Stimulated activated CD4-positive, alpha-beta T cell treated with anti-CD3 and anti-CD28 coated beads, Interleukin-1b, Interleukin-23, amount 100 ng/mL, for 1 hour (primary cell): ENCODE measurements at regions not wholly inside any gene's neighbourhood (a gene's known extent, or its start where the extent isn't known, plus 50 kb on each side); places are given as distances from the start of the nearest gene placed in this dataset.

Experiments
- DNase-seq, 2 donors: peaks; one replicate each; pipeline ENCODE4 v3.0.0-alpha.2; 2020; ENCODE audit warnings: low read depth in 2 of 2

DNA sequence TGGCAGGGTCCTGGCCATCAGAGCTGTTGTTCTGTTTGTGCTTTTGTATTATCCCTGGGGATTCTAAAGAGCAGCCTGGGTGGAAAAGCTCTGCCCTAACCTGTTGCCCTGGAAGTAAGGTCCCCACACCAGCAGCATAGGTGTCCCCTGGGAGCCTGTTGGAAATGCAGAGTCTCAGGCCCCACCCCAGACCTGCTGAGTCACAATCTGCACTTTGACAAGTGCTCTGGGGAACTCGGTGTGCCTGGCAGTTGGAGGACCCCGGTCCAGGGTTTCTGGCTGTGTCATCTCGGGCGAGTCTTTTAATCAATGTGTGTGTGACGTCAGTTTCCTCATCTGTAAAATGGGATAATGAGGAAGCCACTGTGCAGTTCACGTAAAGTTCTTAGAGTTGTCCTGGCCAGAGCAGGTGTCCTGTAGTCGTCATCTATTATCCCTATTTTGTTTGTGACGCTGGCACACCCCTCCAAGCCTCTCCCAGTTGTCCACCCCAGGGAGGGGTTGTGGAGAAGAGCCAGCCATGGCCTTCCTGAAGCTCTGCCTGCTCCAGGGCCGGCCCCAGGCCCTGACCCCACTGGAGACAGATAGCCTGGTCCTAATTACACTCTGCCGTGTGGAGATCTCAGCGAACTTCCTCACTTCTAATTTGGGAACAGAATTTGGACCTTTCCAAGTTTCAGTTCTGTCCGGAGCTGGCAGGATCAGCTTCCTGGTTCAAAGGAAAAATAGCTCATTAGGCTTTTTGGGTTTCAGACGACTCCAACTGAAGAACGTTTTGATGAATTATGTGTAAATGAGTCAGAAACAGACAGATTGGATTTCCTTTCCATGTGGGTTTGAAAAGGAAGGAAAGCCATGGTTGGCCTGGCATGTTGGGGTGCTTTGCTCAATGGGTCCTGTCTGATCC is 295.7 kb upstream of the FOXF1 start:
- DNase-seq, result no peak

DNA sequence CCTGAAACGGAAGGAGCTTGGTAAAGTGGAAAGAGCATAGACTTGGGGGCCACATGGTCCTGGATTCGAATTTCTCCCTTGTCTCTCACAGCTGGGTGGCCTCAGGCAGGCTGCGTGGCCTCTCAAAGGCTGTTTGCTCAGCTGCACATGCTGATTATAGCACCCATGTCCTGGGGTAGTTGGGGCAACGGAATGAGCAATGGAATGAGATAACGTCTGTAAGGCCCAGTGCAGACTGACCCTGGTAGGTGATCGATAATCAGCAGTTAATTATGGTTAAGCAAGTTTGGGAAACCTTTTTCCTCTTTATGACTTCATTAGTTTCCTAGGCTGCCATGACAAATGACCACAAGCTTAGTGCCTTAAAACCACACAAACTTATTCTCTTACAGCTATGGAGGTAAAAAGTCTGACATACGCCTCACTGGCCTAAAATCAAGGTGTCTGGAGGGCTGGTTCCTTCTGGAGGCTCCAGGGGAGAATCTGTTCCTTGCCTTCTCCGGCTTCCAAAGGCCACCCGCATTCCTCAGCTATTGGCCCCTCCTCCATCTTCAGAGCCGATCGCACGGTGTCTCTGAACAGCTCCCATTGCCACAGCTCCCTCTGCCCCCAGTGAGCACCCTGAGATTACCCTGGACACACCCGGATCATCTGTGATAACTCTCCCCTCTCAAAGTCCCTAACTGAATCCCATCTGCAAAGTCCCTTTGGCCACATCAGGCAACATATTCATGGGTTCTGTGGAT is 294.9 kb upstream of the FOXF1 start:
- DNase-seq, result no peak

DNA sequence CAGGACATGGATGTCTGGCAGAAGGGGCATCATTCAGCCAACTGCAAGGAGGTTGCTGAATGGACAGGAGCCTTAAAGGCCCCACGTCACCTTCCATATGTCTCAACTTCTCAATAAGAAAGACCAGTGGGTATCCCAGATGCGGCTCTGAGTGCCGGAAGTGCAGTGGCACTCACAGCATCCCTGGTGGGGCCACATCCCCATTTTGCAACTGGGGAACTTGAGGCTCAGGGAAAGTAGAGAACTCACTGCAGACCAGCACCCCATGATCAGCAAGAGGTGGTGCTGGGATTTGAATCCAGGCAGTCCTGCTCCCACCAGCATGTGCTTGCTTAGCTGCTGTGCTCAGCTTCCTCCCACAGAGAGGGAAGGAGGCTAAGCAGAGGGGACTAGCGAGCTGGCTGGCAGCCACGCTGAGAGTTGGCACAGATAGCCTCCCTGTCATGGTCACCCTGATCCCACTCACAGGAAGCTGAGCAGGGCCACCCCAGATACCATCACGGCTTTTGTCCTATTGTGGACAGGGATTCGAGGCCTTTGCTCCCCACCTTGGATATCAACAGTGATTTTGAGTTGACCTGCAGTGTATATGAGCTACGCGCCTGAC is 294.2 kb upstream of the FOXF1 start:
- no peak for DNase-seq

- DNase-seq, result no peak
Observed at GRCh38 chr16:86216591-86216990, 293.7 kb upstream of the FOXF1 start.

DNA sequence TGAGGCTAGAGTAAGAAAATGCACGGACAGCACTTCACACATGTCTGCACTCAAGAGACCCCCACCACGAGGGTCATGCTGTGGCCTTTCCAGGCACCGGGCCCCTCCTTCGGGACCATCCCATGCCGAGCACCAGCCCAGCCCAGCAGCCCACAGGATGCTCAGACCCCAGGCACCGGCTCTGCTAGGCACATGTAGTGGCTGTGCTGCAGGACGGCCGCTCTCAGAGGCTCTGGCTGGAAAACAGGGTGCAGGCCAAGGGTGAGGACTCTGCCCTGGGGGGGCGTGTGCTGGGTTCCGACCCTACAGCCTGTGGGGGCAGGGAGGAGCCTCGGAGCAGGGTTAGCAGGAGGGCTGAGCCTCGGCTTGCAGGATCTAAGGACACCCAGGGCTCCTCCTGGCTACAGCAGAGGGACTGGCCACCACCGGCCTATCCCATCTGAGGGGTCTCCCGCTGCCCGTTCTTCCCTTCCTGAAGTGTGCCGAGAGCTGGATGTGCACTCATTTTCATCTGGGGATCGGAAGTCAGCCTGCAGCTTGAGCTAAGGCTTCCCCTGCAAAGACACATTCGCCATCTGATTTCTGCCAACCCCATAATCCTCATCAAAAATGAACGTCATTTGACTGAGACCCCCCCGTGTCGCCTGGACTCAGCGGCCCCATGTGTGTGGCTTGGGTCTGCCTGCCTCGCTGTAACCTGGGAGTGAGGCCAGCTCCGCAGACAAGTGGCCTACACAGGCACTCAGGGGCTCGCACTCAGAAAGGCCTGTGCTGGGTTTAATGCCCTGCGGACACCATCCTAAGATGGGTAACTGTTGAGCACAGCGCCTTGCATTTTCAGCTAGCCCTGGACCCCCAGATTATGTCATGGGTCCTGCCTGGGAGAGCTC is 293.1 kb upstream of the FOXF1 start:
- no peak for DNase-seq

DNA sequence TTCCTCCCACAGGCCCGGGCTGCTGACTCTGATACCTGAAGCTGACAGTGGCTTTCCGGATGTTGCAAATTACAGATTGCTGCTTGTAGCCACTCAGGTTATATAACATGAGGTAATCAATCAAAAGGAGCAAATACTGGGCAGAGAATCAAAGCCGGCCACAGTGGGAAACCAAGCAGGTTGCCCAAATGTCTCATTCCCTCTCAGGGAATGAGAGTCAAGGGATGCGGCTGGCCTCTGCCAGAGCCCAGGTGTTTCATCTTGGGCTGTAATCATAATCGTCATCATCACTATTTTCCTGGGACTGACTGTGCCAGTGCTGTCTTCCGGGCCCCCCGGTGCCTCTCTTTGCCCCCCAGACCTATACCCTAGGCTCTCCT is 292.4 kb upstream of the FOXF1 start:
- no peak for DNase-seq

GRCh38 chr16:86218479-86219170 is 291.7 kb upstream of the FOXF1 start:
- no peak for DNase-seq

DNA sequence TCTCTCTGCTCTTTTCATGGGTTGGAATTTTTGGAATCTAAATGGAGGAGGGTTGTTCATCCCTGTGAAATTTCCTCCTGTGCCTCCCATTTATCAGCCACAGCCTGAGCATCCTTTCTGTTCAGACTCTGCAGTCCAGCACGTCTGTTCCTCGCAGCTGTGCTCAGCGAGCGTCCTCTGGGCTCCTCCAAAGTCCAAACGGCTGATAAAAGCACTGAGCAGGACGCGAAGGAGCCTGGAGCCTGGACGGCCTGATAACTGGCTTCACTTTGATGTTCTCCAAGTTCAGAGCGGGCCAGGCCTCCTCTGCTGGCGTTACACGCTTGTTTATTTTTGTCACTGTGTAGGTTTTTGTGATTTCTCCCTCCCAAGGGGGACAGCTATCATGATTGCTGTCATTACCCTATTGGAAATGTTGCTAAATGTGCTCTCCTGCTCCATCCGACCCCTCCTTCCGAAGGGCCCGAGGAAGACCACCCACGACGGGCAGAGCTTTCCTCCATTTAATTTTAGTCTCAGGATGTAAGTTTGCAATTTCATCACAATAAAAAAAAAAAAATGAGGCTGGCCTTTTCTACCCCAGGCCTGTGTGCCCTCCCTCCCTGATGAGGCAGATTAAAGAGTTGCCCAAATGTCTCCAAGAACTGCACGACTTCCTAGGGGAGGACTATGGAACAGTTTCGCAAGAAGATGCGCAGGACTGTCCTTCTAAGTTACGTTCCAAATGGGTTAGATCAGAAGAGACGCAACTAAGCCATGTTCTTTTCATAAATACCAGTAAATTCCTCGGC is 290.5 kb upstream of the FOXF1 start:
- no peak for DNase-seq

DNA sequence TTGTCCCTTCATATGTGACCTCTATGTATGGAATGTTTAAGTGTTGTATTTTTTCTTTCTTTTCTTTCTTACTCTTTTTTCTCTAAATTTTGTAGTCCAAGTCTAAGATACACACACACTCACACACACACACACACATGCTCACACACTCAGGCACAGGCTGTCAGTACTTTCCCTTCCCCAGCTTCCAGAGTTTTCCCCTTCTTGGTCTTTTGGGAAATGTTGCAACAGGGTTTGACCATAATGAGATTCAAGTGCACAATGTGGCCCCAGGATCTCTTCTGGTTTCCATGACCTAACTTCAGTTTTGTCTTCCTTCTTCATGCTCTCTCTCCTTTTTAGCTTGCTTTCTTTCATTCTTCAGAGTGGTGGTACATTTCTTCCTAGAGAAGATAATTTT is 289.8 kb upstream of the FOXF1 start:
- DNase-seq, result no peak

DNA sequence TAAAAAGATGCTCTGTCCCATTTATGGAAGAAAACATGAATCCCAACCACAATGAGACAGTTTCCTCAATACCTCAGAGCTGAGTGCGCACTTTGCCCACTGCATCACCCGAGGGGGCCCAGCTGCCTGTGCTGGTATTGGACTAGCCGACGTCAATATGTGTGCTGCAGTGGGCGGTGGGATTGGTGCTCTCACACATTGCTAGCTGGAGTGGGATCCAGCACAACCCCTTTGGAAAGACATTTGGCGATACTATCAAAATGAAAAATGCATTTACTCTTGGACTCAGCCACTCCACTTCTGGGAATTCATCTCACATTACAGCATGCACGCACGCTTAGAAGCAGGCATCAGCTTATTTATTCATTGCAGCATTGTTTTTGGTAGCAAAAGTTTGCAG is 289.2 kb upstream of the FOXF1 start:
- no peak for DNase-seq

GRCh38 chr16:86222547-86222946 is 287.8 kb upstream of the FOXF1 start:
- no peak for DNase-seq

DNA sequence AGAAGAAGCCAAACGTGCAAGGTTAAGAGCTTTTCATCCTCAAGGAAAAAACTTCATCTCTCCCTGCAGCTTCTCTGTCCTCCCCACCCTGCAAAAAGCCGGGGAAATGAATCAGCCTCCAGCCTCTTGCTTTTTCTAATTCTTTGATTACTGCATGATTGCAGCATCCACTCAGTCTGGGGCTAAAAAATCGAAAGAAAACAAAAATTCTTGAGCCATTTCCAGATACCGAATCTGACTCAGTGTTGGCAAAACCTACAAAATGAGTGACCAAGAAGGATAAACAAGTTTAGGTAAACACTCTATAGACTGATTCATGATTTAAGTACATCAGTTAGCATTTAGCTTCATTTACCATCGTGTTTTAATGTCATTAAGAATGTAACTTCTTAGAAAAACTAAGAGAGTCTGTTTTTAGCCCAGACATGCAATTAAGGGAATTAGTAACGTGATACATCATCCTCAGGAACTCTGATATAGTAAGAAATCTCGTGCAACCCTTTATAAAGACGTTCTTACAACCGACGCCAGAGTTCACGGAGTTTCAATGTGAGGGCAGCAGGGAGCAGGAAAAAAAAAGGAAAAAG is 287.3 kb upstream of the FOXF1 start:
- DNase-seq, result no peak

DNA sequence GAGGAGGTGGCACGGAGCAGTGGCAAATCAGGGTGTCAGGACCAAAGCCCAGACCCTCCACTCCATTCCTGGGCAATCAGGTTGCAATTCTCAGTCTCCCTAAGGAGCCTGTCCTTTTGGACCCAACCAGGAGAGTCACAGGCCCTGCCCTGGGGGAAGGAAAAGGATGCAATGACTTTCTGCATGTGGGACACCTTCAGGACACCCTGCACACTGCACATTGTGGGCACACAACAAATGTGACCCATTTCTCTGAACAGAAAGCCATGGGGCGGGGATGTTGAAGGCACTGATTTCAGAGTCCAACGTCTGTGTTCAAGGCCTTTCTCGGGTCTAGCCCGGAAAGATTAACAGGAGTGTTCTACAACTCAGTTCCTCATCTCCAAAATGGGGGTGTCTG is 286.2 kb upstream of the FOXF1 start:
- DNase-seq, result no peak

DNA sequence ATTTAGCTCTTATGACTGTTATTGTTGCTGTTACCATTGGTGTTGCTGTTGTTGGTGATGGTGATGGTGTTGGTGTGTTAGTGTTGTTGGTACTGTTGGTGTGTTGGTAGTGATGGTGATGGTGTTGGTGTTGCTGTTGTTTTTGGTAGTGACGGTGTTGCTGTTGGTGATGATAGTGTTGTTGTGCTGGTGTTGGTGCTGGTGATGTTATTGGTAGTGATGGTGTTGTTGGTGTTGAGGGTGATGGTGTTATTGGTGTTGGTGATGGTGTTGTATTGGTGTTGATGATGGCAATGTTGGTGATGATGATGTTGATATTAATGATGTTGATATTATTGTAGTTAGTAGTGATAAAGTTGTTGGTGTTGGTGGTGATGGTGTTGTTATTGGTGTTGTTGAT is 285.7 kb upstream of the FOXF1 start:
- no peak for DNase-seq

DNA sequence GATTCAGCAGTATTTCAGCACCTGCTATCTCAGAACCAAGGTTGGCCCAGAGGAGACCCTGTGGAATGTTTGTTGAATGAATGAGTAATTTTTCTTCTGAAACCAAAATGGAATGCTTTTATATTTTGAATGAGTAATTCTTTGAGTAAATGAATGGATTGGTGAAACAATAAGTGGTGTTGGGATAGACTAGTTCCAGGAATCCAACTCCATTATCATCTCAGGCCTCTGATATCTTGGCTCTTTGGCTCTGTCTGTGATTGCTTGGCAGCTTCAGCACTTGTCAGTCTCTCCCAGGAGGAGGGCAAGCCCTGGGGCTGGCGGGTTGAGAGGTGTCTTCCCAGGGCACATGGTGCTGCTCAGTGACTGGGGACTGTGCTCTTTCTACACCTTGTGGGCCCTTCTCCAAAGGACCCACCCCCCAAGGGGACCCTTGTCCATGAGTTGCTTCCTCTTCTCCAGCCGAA is 284.4 kb upstream of the FOXF1 start:
- no peak for DNase-seq

DNA sequence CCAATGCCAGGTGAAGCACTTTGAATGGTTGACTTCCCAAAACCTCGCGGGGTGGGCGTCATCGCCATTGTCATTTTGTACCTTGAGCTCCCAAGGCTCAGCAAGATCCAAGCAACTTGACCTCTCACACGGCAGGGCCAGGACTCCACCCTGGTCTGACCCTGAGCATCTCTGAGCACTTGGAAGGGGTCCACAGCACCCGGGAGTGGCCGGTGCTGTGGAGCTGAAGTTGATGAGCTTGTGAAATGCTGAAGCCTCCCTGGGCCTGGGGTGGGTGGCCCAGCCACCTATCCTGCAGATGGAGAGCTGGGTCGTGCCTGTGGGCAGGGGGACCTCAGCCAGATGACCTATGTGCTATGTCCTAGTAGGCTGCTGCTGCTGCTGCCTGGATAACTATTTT is 283.3 kb upstream of the FOXF1 start:
- no peak for DNase-seq

DNA sequence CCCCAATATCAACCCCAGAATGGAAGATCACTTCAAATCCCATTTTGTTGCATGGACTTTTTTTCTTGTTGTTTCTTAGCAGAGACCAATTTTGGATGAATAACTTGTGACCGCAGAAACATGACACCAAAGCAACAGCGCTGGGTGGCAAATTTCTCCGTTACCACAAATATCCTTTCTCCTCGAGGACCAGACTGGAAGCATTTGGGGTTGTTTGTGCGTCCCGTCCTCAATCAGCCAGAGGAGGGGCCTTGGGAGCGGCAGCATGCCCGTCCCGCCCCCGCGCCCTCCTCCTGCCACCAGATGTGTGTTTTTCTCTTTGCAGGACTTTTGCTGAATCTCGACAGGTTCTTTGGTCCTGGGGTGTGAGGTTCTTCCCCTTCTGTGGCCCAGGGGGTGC is 282.5 kb upstream of the FOXF1 start:
- no peak for DNase-seq

DNA sequence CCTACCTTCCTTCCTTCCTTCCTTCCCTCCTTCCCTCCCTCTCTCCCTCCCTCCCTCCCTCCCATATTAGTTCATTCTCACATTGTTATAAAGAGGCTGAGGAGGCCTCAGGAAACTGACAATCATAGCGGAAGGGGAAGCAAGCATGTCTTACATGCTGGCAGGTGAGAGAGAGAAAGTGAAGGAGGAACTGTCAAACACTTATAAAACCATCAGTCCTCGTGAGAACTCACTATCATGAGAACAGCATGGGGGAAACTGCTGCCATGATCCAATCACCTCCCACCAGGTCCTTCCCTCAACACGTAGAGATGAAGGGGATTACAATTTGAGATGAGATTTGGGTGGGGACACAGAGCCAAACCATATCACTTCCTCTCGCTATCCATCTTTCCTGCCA is 281.6 kb upstream of the FOXF1 start:
- no peak for DNase-seq

GRCh38 chr16:86229283-86229682 is 281.0 kb upstream of the FOXF1 start:
- DNase-seq, result no peak
